ENCODE measurements at regions not wholly inside any gene's neighbourhood (a gene's known extent, or its start where the extent isn't known, plus 50 kb on each side); places are given as distances from the start of the nearest gene placed in this dataset.

DNA sequence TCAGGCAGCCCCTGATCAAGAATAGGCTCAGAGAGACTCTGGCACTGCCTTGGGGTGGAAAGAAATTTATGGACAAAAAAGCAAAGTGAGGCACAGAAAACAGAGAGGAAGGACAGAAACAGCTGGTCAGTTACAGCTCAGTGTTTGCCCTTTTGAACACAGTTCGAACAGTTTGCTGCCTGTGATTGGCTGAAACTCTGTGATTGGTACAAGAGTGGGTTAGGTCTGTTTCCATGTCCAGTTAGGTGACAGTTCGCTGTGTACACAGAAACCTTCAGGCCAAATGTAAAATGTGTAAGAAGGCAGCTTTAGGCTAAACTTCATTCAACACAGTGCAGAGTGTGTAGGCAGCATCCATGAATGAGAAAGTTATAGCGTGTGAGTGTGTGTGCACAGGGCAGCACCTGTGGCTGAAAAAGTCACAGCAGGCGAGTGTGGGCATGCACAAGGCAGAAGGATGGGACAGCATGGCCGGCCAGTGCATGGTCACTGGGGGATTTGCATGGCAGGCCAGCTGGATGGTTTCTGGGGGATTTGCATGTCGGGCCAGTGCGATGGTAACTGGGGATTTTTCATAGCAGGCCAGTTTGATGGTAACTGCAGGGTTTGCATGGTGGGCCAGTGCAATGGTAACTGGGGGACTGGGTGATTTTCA lies 75.4 kb upstream of the FRMD1 start:
- H3K36me3 ChIP-seq (replicated peaks in 1 of 2; ENCODE audit: control insufficient read depth in 1 of 2, insufficient read depth in 2 of 2, low read length in 2 of 2), result no peaks in the 10 kb centered on the region
- no peak overlapping the region for H3K4me3 ChIP-seq (replicated peaks in 1 of 3; ENCODE audit: low read depth in 2 of 3, low read length in 3 of 3)
- Mint-ChIP-seq H3K4me3 (no peak overlapping the region), H3K4me1 (no peaks in the 10 kb centered on the region), H3K36me3 (no peaks in the 10 kb centered on the region), H3K27ac (no peak overlapping the region), H3K27me3 (ENCODE audit: low read depth in 3 of 3) (peaks cover 7 to 16% (median 10%) of the 10 kb centered on the region in 3 donors), H3K9me3 (peaks cover 0 to 2% (median 0%) of the 10 kb centered on the region in 7 donors)
- H3K4me1 ChIP-seq (ENCODE audit: control insufficient read depth in 1 of 2, insufficient read depth in 2 of 2, low read length in 2 of 2), result no peaks in the 10 kb centered on the region
- no peaks in the 10 kb centered on the region for H3K9me3 ChIP-seq (replicated peaks in 1 of 2; ENCODE audit: control insufficient read depth in 1 of 2, insufficient read depth in 1 of 2, low read length in 2 of 2)
- intact Hi-C loops (cut with micrococcal nuclease), result no loop called here
- WGBS (ENCODE audit: insufficient coverage), result 73% methylated on average over 5 of the region's 7 CpGs
- no peaks in the 10 kb centered on the region for H4K20me1 ChIP-seq (ENCODE audit: insufficient read depth, low read length)
- no peak overlapping the region for H3K4me2 ChIP-seq (replicated peaks; ENCODE audit: extremely low read depth, low read length, poor library complexity, severe bottlenecking)
- H3K27ac ChIP-seq (ENCODE audit: low read depth in 1 of 2, low read length in 2 of 2), result no peak overlapping the region
- no peak overlapping the region for H2AFZ ChIP-seq (ENCODE audit: insufficient read depth, low read depth, low read length, poor library complexity, severe bottlenecking)
- no peak for DNase-seq
- no peaks in the 10 kb centered on the region for H3K79me2 ChIP-seq (ENCODE audit: insufficient read depth, low read length)
- TF ChIP-seq, protein P1, sequence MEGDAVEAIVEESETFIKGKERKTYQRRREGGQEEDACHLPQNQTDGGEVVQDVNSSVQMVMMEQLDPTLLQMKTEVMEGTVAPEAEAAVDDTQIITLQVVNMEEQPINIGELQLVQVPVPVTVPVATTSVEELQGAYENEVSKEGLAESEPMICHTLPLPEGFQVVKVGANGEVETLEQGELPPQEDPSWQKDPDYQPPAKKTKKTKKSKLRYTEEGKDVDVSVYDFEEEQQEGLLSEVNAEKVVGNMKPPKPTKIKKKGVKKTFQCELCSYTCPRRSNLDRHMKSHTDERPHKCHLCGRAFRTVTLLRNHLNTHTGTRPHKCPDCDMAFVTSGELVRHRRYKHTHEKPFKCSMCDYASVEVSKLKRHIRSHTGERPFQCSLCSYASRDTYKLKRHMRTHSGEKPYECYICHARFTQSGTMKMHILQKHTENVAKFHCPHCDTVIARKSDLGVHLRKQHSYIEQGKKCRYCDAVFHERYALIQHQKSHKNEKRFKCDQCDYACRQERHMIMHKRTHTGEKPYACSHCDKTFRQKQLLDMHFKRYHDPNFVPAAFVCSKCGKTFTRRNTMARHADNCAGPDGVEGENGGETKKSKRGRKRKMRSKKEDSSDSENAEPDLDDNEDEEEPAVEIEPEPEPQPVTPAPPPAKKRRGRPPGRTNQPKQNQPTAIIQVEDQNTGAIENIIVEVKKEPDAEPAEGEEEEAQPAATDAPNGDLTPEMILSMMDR (IDR thresholded peaks at IDR 0.05), result no peak
- no peaks in the 10 kb centered on the region for H3K27me3 ChIP-seq (ENCODE audit: control insufficient read depth in 2 of 2, insufficient read depth in 2 of 2, low read length in 2 of 2)
- H3K9ac ChIP-seq (ENCODE audit: insufficient read depth, low read length, poor library complexity, severe bottlenecking), result no peak overlapping the region

DNA sequence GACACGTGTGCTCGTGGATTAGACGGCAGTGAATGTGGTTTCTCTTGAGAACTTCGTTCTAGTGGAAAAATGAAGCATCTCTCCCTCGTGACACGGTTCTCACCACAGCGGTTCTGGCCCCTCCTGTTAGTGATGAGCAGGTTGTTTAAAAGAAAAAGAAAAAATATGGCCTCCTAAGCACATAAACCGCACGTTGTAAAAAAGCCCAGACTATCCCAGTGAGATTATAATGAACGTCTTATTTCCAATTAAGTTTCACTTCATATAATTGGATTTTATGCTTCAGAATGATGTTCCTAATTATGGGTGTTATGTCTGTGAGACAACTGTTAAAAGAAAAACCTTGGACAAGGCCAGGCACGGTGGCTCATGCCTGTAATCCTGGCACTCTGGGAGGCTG lies 74.5 kb upstream of the FRMD1 start:
- Histone ChIP-seq H3K27ac (ENCODE audit: low read depth in 1 of 2, low read length in 2 of 2) (no peak overlapping the region), H2AFZ (ENCODE audit: insufficient read depth, low read depth, low read length, poor library complexity, severe bottlenecking) (no peak overlapping the region), H3K4me3 (replicated peaks in 1 of 3; ENCODE audit: low read depth in 2 of 3, low read length in 3 of 3) (no peak overlapping the region), H3K9me3 (replicated peaks in 1 of 2; ENCODE audit: control insufficient read depth in 1 of 2, insufficient read depth in 1 of 2, low read length in 2 of 2) (no peaks in the 10 kb centered on the region), H3K36me3 (replicated peaks in 1 of 2; ENCODE audit: control insufficient read depth in 1 of 2, insufficient read depth in 2 of 2, low read length in 2 of 2) (no peaks in the 10 kb centered on the region), H3K9ac (ENCODE audit: insufficient read depth, low read length, poor library complexity, severe bottlenecking) (no peak overlapping the region), H3K4me2 (replicated peaks; ENCODE audit: extremely low read depth, low read length, poor library complexity, severe bottlenecking) (no peak overlapping the region), H3K79me2 (ENCODE audit: insufficient read depth, low read length) (no peaks in the 10 kb centered on the region), H4K20me1 (ENCODE audit: insufficient read depth, low read length) (no peaks in the 10 kb centered on the region), H3K4me1 (ENCODE audit: control insufficient read depth in 1 of 2, insufficient read depth in 2 of 2, low read length in 2 of 2) (no peaks in the 10 kb centered on the region), H3K27me3 (ENCODE audit: control insufficient read depth in 2 of 2, insufficient read depth in 2 of 2, low read length in 2 of 2) (no peaks in the 10 kb centered on the region)
- H3K4me1 Mint-ChIP-seq, result no peaks in the 10 kb centered on the region
- TF ChIP-seq, protein P1 (IDR thresholded peaks at IDR 0.05), result no peak
- no peak overlapping the region for H3K27ac Mint-ChIP-seq
- H3K9me3 Mint-ChIP-seq, result no peaks in the 10 kb centered on the region
- H3K27me3 Mint-ChIP-seq (ENCODE audit: low read depth in 3 of 3), result peaks cover 7 to 12% (median 7%) of the 10 kb centered on the region in 3 donors
- intact Hi-C loops (cut with micrococcal nuclease), result no loop called here
- H3K4me3 Mint-ChIP-seq, result no peak overlapping the region
- 97% methylated on average over 4 of the region's 11 CpGs for WGBS (ENCODE audit: insufficient coverage)
- DNase-seq, result no peak
- H3K36me3 Mint-ChIP-seq, result no peaks in the 10 kb centered on the region

Measured in CD14-positive monocyte (primary cell).